ENCODE measurements at regions not wholly inside any gene's neighbourhood (a gene's known extent, or its start where the extent isn't known, plus 50 kb on each side); places are given as distances from the start of the nearest gene placed in this dataset.

- TF ChIP-seq CTCF (IDR thresholded peaks at IDR 0.05) = 0 out of 2 replicates have a peak, but pooled peaks have one; percentile 4
- TF ChIP-seq TCF7L2 (IDR thresholded peaks at IDR 0.05; ENCODE audit: low read depth, low read length) = no peak
- no peak for TF ChIP-seq SIN3A (IDR thresholded peaks at IDR 0.05; ENCODE audit: borderline replicate concordance, insufficient read depth, low read depth, low read length)
- TF ChIP-seq POLR2AphosphoS5 (IDR thresholded peaks at IDR 0.05; ENCODE audit: low read depth, low read length) = no peak
These were observed 126.5 kb upstream of the MTPN start for GRCh38 chr7:136103545-136104268.

All from Panc1 (cell line).